Tibial artery (tissue), 4 donors: ENCODE measurements at regions not wholly inside any gene's neighbourhood (a gene's known extent, or its start where the extent isn't known, plus 50 kb on each side); places are given as distances from the start of the nearest gene placed in this dataset.

Experiments used
- DNase-seq, 2 donors: peaks; one replicate each; pipeline ENCODE4 v3.0.0-alpha.2; 2019
- H3K27ac ChIP-seq, 2 donors: fragments of 200-600 bp; sonication (generic) in 1 of 2; 1 replicate in 1 of 2; 2 replicates in 1 of 2; pipeline ENCODE4 v1.5.1; 2018 to 2019; ENCODE audit warnings: mild to moderate bottlenecking in 1 of 2
- H3K27me3 ChIP-seq, 2 donors: fragments of 200-600 bp; sonication (generic) in 1 of 2; one replicate each; pipeline versions ENCODE4 v1.5.1 to v1.6.0; 2016 to 2019
- H3K36me3 ChIP-seq, 3 donors: fragments of 200-600 bp; sonication (generic) in 2 of 3; one replicate each; pipeline ENCODE4 v1.5.1; 2016 to 2019; ENCODE audit warnings: mild to moderate bottlenecking in 2 of 3
- H3K4me1 ChIP-seq, 4 donors: fragments of 200-600 bp; sonication (generic) in 2 of 4; 1 replicate in 3 of 4; 2 replicates in 1 of 4; pipeline ENCODE4 v1.5.1; 2016 to 2019
- H3K4me3 ChIP-seq, 2 donors: fragments of 200-600 bp; sonication (generic) in 1 of 2; 1 replicate in 1 of 2; 2 replicates in 1 of 2; pipeline ENCODE4 v1.5.1; 2018 to 2019; ENCODE audit warnings: mild to moderate bottlenecking in 2 of 2
- H3K9me3 ChIP-seq, 3 donors: fragments of 200-600 bp; sonication (generic) in 1 of 3; one replicate each; pipeline ENCODE4 v1.5.1; 2016 to 2019
- intact Hi-C: fragments of 100-400 bp; cut with DNase I; formaldehyde crosslinking; loops from one replicate; pipeline ENCODE4 v1.15.0; 2023; ENCODE audit warnings: low total_unique reads
- TF ChIP-seq, protein P1 (sequence below), 2 experiments: fragments of 200-600 bp in 1 of 2; fragments of 450-650 bp in 1 of 2; IDR thresholded peaks; one replicate each; pipeline ENCODE4 v1.5.1; 2017 to 2019; ENCODE audit warnings: antibody characterized with exemption in 2 of 2, mild to moderate bottlenecking in 1 of 2, moderate library complexity in 1 of 2

DNA sequence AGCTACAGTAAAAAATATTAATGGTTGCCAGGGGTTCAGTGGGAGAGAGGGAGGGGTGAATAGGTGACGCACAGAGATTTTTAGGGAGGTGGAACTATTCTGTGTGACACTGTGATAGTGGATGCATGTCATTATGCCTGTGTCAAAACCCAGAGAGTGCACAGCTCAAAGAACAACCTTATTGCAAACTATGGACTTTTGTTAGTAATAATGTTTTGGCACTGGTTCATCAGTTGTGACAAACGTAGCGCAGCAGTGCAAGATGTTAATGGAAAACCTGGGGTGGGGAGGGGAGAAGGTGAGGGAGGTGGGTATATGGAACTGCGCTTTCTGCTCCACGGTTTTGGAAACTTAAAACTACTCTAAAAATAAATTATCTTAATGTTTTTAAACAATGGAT is 134.6 kb upstream of the RFC3 start:
- DNase-seq, result no peak
- no peak overlapping the region for H3K27ac ChIP-seq
- intact Hi-C loops, result no loop called here

DNA sequence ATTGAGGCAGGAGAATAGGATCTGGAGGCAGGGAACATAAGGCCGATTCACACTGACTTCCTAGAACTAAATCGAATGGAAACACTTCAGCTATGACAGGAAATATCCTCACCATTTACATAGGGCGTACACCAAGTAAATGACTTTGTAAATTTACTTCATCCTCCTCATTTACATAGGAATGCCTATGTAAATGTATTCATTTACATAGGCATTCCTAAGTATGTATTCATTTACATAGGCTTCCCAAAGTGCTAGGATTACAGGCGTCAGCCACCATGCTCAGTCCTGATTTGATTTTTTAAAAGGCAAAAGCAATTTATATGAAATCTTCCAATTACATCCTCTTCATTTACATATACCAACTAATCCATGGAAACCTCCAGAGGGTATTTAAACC is 133.1 kb upstream of the RFC3 start:
- no peak overlapping the region for H3K27ac ChIP-seq
- H3K9me3 ChIP-seq, result no peaks in the 10 kb centered on the region
- no peak for DNase-seq
- H3K4me3 ChIP-seq, result no peak overlapping the region
- TF ChIP-seq, protein P1, sequence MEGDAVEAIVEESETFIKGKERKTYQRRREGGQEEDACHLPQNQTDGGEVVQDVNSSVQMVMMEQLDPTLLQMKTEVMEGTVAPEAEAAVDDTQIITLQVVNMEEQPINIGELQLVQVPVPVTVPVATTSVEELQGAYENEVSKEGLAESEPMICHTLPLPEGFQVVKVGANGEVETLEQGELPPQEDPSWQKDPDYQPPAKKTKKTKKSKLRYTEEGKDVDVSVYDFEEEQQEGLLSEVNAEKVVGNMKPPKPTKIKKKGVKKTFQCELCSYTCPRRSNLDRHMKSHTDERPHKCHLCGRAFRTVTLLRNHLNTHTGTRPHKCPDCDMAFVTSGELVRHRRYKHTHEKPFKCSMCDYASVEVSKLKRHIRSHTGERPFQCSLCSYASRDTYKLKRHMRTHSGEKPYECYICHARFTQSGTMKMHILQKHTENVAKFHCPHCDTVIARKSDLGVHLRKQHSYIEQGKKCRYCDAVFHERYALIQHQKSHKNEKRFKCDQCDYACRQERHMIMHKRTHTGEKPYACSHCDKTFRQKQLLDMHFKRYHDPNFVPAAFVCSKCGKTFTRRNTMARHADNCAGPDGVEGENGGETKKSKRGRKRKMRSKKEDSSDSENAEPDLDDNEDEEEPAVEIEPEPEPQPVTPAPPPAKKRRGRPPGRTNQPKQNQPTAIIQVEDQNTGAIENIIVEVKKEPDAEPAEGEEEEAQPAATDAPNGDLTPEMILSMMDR (IDR thresholded peaks at IDR 0.05), result no peak
- no peaks in the 10 kb centered on the region for H3K36me3 ChIP-seq
- intact Hi-C loops, result no loop called here
- H3K4me1 ChIP-seq, result no peaks in the 10 kb centered on the region
- H3K27me3 ChIP-seq, result peaks cover 0 to 2% of the 10 kb centered on the region in 2 donors

More for the DNA sequence above, 134.6 kb upstream of the RFC3 start:
- H3K9me3 ChIP-seq, result no peaks in the 10 kb centered on the region
- no peaks in the 10 kb centered on the region for H3K36me3 ChIP-seq
- no peak overlapping the region for H3K4me3 ChIP-seq
- H3K4me1 ChIP-seq, result peaks cover 0 to 3% (median 0%) of the 10 kb centered on the region in 4 donors
- peaks cover 0 to 2% of the 10 kb centered on the region in 2 donors for H3K27me3 ChIP-seq
- TF ChIP-seq, protein P1 (IDR thresholded peaks at IDR 0.05), result no peak

DNA sequence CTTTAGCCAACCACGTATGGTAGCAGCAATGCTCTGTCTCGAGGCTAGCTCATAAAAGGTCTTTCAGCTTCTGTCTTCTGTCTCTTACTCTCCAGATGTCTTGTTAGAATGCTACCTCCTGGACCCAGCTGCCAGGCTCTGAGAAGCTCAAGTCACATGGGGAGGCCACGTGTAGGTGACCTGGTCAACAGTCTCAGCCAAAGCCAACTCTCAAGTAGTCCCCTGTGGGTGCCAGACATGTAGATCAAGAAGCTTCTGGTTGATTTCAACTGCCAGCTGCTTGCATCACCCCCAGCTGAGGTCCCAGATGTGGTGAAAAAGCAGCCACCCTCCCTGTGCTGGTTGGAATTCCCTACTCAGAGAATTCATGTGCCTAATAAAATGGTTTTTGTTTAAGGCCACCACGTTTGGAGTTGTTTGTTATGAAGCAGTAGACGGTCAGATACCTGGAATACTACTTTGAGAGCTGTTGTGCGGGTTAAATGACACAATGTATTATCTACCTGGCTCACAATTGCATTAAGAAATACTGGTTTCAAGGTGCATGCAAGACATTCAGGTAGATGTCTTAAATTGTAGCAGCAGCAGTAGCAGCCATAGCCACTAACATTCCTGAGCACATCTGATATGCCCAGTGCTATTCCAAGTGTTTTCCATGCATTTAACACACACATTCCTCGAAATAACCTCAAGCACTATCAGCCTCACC is 131.0 kb upstream of the RFC3 start:
- no peak overlapping the region for H3K27ac ChIP-seq
- H3K4me1 ChIP-seq, result no peaks in the 10 kb centered on the region
- TF ChIP-seq, protein P1 (IDR thresholded peaks at IDR 0.05), result no peak
- no peak overlapping the region for H3K4me3 ChIP-seq
- H3K27me3 ChIP-seq, result peaks cover 0 to 2% of the 10 kb centered on the region in 2 donors
- H3K36me3 ChIP-seq, result no peaks in the 10 kb centered on the region
- DNase-seq, result no peak
- H3K9me3 ChIP-seq, result no peaks in the 10 kb centered on the region
- intact Hi-C loops, result no loop called here

DNA sequence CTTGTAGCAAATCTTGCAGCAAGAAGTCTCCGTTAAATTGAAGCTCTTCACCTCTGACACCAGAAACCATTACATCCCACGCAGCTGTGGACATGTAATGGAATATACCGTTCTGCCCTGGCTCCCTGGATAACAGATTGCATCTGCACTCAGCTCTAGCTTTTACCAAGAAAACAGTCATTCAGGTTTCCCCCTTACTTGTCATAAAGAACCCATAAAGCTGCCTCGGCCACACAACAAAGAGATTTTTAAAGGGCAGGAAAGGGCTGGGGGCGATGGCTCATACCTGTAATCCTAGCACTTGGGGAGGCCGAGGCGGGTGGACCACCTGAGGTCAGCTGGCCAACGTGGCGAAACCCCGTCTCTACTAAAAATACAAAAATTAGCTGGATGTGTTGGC is 127.6 kb upstream of the RFC3 start:
- Histone ChIP-seq H3K4me1 (no peaks in the 10 kb centered on the region), H3K36me3 (no peaks in the 10 kb centered on the region), H3K9me3 (no peaks in the 10 kb centered on the region), H3K4me3 (no peak overlapping the region), H3K27me3 (no peaks in the 10 kb centered on the region), H3K27ac (no peak overlapping the region)
- no peak for DNase-seq
- intact Hi-C loops, result no loop called here
- TF ChIP-seq, protein P1 (IDR thresholded peaks at IDR 0.05), result no peak

DNA sequence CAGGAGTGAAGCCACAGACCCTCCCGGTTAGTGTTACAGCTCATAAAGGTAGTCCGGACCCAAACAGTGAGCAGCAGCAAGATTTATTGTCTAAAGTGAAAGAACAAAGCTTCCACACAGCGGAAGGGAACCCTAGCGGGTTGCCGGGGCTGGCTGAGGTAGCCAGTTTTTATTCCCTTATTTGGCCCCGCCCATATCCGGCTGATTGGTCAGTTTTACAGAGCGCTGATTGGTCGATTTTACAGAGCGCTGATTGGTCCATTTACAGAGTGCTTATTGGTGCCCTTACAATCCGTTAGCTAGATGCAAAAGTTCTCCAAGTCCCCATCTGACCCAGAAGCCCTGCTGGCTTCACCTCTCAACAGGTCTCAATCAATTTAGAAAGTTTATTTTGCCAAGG is 126.0 kb upstream of the RFC3 start:
- TF ChIP-seq, protein P1 (IDR thresholded peaks at IDR 0.05), result no peak
- no peak overlapping the region for H3K27ac ChIP-seq
- no peaks in the 10 kb centered on the region for H3K27me3 ChIP-seq
- no peak for DNase-seq
- H3K9me3 ChIP-seq, result no peaks in the 10 kb centered on the region
- H3K36me3 ChIP-seq, result no peaks in the 10 kb centered on the region
- no peaks in the 10 kb centered on the region for H3K4me1 ChIP-seq
- intact Hi-C loops, result no loop called here
- no peak overlapping the region for H3K4me3 ChIP-seq
